T follicular helper cell (primary cell): ENCODE measurements at regions not wholly inside any gene's neighbourhood (a gene's known extent, or its start where the extent isn't known, plus 50 kb on each side); places are given as distances from the start of the nearest gene placed in this dataset.

Experiments
- DNase-seq: peaks from one replicate; pipeline ENCODE4 v3.0.0-alpha.2; 2020; ENCODE audit warnings: low read depth

- DNase-seq = no peak
Measured at GRCh38 chr2:151197184-151198108, 64.2 kb downstream of the RBM43 start.

DNA sequence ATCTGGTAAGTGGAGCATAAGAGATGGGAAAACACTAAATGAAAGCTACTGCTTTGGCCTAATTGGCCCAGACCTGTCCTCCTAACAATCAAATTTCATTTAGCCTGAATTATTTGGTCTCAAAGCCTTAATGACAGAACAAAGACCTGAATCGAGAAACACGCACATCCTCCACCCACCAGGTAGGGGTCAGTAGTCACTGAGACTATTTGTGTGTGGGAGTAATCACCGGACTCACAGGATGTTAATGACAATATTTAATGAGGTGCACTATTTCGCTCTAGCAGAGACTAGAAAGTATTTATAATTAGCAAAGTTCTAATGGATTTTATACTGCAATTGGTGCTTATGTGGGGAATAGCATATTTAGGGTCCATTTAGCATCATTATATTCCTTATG lies 68.1 kb downstream of the RBM43 start:
- no peak for DNase-seq

- DNase-seq = no peak
Measured at GRCh38 chr2:151192681-151193080, 69.0 kb downstream of the RBM43 start.

- no peak for DNase-seq
Measured at GRCh38 chr2:151191001-151191400, 70.7 kb downstream of the RBM43 start.

- DNase-seq = peak; percentile 16
Measured at GRCh38 chr2:151189125-151189524, 72.5 kb downstream of the RBM43 start.

GRCh38 chr2:151186011-151186410 lies 75.7 kb downstream of the RBM43 start:
- DNase-seq = no peak

DNA sequence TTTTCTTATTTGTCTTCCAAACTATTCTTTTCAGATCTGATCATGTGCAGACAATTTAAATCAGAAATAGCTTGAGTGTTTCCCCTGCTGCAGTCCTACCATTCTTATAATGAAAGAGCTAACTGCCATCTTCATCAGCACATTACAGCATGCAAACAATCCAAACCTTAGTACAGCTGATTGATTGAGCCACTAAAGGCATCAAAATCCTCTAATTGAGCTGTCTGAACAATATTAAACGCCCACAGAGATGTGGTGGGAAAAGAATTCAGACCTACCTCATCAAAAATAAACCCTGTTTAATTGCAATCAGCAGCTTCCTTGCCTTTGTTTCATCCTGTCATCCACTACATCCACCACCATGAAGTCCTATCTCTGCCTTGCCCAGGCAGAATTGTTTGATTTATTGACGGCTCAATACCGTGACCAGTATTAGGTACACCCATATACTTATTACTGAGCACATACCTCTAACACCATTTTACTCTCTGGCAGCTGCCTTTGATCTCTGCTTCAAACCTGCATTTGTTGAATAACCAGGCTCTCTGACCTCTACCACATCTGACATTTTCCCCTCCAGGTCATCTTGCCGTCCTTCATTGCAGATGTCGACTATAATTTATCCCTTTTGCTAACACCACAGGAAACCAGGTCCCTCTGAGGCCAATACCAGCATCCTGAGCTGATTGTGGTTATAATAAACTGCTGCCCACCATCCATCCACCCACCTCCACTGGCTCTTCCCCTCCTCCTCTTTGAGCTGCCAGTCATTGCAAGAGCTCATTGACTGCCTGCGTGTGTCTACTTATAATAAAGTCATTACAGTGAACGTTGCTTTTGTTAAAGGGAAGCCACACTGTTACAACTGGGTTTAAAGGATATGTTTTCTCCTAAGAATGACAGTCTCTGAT lies 78.5 kb downstream of the RBM43 start:
- DNase-seq = no peak

DNA sequence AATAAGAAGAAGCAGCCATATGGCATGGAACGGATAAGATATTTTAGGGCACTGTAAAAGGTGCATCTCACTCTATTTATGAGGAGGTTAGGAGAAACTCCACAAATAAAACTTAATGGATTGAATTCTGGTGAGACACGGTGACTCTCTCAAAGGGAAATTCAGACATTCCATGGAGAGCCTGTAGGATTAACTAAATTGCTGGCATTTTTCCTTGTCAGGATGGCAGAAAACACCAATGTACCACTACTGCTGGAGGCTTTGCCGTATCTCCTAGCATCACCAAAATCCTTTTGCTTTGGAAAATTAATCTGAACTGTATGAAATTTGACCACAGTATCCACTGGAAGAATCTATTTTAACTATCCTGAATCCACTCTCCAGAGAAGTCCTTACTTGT lies 79.3 kb downstream of the RBM43 start:
- no peak for DNase-seq

GRCh38 chr2:151181524-151181923 lies 80.1 kb downstream of the RBM43 start:
- no peak for DNase-seq

DNA sequence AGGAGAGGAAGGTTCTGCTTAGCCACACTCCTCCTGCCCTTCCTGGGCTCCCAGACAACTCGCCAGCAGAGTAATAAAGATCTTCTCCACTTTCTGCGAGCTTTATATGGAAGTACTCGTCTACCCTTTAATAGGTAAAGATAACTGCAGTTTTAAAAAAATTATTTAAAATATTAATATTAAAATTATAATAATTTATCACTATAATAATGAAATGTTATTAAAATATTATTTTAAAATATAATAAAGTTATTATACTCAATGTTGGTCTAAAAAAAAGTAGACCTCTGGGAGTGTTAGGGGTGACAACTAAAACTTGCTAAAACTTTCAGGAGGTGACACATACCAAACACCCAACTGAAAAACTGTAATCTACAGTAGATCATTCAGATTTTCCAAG lies 81.5 kb downstream of the RBM43 start:
- DNase-seq = no peak

GRCh38 chr2:151178207-151178606 lies 83.5 kb downstream of the RBM43 start:
- no peak for DNase-seq

- DNase-seq = no peak
Measured at GRCh38 chr2:151177756-151178155, 83.9 kb downstream of the RBM43 start.

GRCh38 chr2:151176661-151177060 lies 85.0 kb downstream of the RBM43 start:
- no peak for DNase-seq

- no peak for DNase-seq
Measured at GRCh38 chr2:151175864-151176263, 85.8 kb downstream of the RBM43 start.

DNA sequence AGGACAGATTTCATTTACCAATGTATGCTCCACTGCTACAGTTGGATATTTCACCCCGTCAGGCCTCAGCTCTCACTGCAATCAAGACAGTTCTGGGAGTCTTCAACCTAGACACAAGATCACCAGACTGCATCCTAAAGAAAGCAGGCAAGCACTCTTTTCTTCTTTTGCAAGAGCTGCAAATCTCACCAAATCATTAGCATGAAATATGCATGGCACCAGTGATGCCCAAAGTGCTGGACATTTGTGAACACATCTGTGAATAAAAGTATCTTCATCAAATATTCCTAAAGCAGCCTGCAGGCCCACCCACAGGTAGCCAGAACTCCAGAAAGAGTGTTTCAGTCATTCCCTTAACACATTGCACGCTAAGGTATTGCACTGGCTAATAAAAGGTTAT lies 87.5 kb downstream of the RBM43 start:
- no peak for DNase-seq

- DNase-seq = no peak
Measured at GRCh38 chr2:151171186-151171585, 90.5 kb downstream of the RBM43 start.

- DNase-seq = no peak
Measured at GRCh38 chr2:151166410-151166809, 95.3 kb downstream of the RBM43 start.

- no peak for DNase-seq
Measured at GRCh38 chr2:151165105-151165684, 96.5 kb downstream of the RBM43 start.

DNA sequence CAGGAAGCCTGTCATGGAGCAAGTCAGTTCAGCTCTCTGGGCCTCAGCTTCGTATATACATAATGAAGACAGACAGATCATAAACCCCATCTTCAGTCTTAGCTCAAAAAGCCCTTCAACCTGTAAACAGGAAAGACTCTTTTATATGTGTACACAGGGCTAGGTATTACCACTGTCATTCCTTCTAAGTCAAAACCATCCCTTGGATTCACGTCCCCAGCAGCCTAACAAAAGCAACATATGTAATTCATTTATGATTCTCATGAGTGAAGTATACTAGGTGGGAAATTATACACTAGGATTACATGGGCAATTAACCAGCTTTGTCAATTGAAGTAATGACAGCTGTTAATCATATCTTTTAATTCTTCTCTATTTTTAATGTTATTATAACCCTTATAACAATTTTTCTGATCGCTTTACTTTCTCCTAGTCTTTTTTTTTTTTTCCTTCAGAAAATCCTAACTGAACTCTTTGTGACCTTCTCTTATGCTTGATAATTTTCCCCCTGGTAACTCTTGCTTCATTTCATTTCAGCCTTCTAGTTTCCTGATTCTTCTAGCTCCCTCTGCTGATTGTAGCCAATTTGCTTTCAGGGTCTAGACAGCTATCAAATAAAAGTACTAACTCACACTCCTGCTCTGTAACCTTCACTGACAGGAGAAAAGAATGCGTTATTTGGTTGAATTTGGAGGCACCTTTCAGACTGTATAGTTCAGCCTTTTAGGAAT lies 99.7 kb downstream of the RBM43 start:
- DNase-seq = no peak

DNA sequence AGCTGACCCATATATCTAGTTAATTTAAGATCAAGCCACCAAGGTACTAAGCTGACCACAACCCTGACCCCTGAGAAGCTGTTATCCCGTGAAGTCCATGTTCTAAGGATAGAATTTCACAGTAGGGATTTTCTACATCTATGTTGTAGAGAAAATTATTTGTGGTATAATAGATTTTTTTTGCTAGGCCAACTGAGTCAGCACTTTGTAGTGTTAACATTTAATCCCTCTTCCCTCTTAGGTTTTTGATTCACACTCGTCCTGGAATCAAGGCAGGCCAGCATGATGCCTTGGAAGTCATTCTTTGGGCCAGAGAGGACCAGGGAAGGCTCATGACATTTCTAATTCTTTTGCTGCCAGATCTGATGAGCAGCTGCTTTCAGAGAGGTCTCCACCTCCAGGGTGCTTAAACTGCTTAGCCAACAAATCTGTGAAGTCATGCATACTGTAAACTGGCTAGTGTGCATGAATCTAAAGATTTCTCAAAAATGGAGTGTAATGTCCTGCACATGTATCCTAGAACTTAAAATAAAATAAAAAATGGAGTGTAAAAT lies 102.5 kb downstream of the RBM43 start:
- DNase-seq = no peak

DNA sequence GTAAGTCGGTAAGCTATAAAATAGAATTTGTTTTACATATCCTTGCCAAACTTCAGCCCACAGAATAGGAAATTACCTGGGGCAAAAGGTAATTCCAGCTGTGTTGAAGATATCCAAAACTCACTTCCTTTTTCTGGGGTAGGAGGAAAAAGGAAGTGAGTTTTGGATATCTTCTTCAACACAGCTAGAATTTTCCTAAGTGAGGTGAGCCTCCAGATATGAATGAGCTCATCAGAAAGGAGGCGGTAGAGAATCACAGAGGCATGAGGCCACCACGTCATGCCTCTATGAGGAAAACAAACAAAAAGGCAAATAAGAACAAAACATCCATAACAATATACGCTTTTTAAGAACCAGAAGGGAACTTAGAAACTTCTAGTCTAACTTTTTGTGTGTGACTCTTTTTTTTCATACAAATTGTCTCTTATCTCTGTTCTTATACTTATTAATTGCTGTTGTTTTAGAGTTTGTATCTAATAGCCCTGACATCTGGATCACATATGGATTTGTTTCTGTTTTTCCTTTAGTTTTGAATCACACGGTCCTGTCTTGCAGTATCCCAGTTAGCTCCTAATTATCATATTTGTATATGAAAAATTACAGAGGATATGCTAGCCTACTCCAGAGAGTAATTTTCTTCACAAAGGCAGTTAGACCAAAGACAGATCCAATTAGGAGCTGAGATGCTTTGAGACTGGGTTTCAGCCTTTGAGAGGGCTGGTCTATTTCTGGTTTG lies 104.5 kb downstream of the RBM43 start:
- DNase-seq = no peak
